WERI-Rb-1 (cell line): ENCODE measurements at regions not wholly inside any gene's neighbourhood (a gene's known extent, or its start where the extent isn't known, plus 50 kb on each side); places are given as distances from the start of the nearest gene placed in this dataset.
"Not testable (repeated sequence)": the region's sequence is repeated elsewhere in the genome, so short reads cannot be mapped to it uniquely, and the experiment has no call there.

Source experiments
- DNase-seq: peaks from one replicate; pipeline ENCODE4 v3.0.0-alpha.2; 2020
- H3K27ac ChIP-seq: fragments of 250-450 bp; sonication (Bioruptor Pico); 2 replicates; pipeline ENCODE4 v1.5.1; 2020; ENCODE audit warnings: mild to moderate bottlenecking, moderate library complexity
- H3K27me3 ChIP-seq: fragments of 250-450 bp; sonication (Bioruptor Pico); 2 replicates; pipeline ENCODE4 v1.5.1; 2021; ENCODE audit warnings: mild to moderate bottlenecking, low read depth, moderate library complexity; ENCODE audit not compliant: insufficient read depth, severe bottlenecking
- H3K36me3 ChIP-seq: fragments of 250-450 bp; sonication (Bioruptor Pico); 2 replicates; pipeline ENCODE4 v1.5.1; 2020; ENCODE audit warnings: mild to moderate bottlenecking, moderate library complexity
- H3K4me3 ChIP-seq: 2 replicates; pipeline ENCODE4 v1.5.1; 2011; ENCODE audit warnings: low read depth, mild to moderate bottlenecking, control low read depth, low read length
- H3K9me3 ChIP-seq: fragments of 250-450 bp; sonication (Bioruptor Pico); 2 replicates; pipeline ENCODE4 v1.5.1; 2021; ENCODE audit warnings: mild to moderate bottlenecking, moderate library complexity; ENCODE audit not compliant: severe bottlenecking
- CTCF ChIP-seq: IDR thresholded peaks from 2 replicates; pipeline ENCODE4 v1.5.1; 2011; ENCODE audit warnings: low read depth, mild to moderate bottlenecking, control low read depth, inconsistent platforms, low read length

- H3K36me3 ChIP-seq, H3K27ac ChIP-seq, H3K27me3 ChIP-seq, H3K9me3 ChIP-seq, H3K4me3 ChIP-seq, DNase-seq: not testable (repeated sequence)
Measured at GRCh38 chr12:76292891-76293290, 55.3 kb downstream of the BBS10 start.

- H3K27me3 ChIP-seq, H3K27ac ChIP-seq, DNase-seq, H3K9me3 ChIP-seq, H3K36me3 ChIP-seq, H3K4me3 ChIP-seq: not testable (repeated sequence)
Measured at GRCh38 chr12:76292305-76292704, 55.9 kb downstream of the BBS10 start.

GRCh38 chr12:76290963-76291859 is 57.0 kb downstream of the BBS10 start:
- Histone ChIP-seq H3K27ac (no peak overlapping the region), H3K36me3 (no peaks in the 10 kb centered on the region), H3K4me3 (no peak overlapping the region), H3K27me3 (no peaks in the 10 kb centered on the region), H3K9me3 (no peaks in the 10 kb centered on the region)
- no peak for DNase-seq
- no peak for TF ChIP-seq CTCF

GRCh38 chr12:76288218-76288617 is 60.0 kb downstream of the BBS10 start:
- Histone ChIP-seq H3K4me3 (no peak overlapping the region), H3K9me3 (no peaks in the 10 kb centered on the region), H3K27me3 (no peaks in the 10 kb centered on the region), H3K27ac (no peak overlapping the region), H3K36me3 (no peaks in the 10 kb centered on the region)
- no peak for DNase-seq
- TF ChIP-seq CTCF: no peak

GRCh38 chr12:76284816-76285750 is 63.1 kb downstream of the BBS10 start:
- DNase-seq: no peak
- no peak overlapping the region for H3K27ac ChIP-seq

GRCh38 chr12:76282744-76283143 is 65.5 kb downstream of the BBS10 start:
- no peak overlapping the region for H3K27ac ChIP-seq
- no peaks in the 10 kb centered on the region for H3K27me3 ChIP-seq
- H3K4me3 ChIP-seq: no peak overlapping the region
- no peaks in the 10 kb centered on the region for H3K36me3 ChIP-seq
- no peak for DNase-seq
- no peaks in the 10 kb centered on the region for H3K9me3 ChIP-seq
- no peak for TF ChIP-seq CTCF

More at GRCh38 chr12:76284816-76285750, 63.1 kb downstream of the BBS10 start:
- Histone ChIP-seq H3K4me3 (no peak overlapping the region), H3K27me3 (no peaks in the 10 kb centered on the region), H3K36me3 (no peaks in the 10 kb centered on the region), H3K9me3 (no peaks in the 10 kb centered on the region)
- TF ChIP-seq CTCF: no peak
